GM12872 (cell line): ENCODE measurements at regions not wholly inside any gene's neighbourhood (a gene's known extent, or its start where the extent isn't known, plus 50 kb on each side); places are given as distances from the start of the nearest gene placed in this dataset.

Experiments used
- CTCF ChIP-seq: IDR thresholded peaks from 3 replicates; pipeline ENCODE4 v1.5.1; 2011; ENCODE audit warnings: low read depth, mild to moderate bottlenecking, low read length, moderate library complexity; ENCODE audit not compliant: insufficient read depth

- no peak for TF ChIP-seq CTCF
These were observed 324.7 kb downstream of the SEC14L1 start for GRCh38 chr17:77465358-77466041.

GRCh38 chr17:77466140-77466539 lies 325.4 kb downstream of the SEC14L1 start:
- TF ChIP-seq CTCF: no peak

GRCh38 chr17:77466596-77467223 lies 325.9 kb downstream of the SEC14L1 start:
- no peak for TF ChIP-seq CTCF

GRCh38 chr17:77467521-77467920 lies 326.8 kb downstream of the SEC14L1 start:
- TF ChIP-seq CTCF: no peak

GRCh38 chr17:77468897-77469296 lies 328.1 kb downstream of the SEC14L1 start:
- no peak for TF ChIP-seq CTCF

GRCh38 chr17:77470330-77470786 lies 329.6 kb downstream of the SEC14L1 start:
- no peak for TF ChIP-seq CTCF

- no peak for TF ChIP-seq CTCF
These were observed 330.3 kb downstream of the SEC14L1 start for GRCh38 chr17:77470800-77471733.
